ENCODE measurements at regions not wholly inside any gene's neighbourhood (a gene's known extent, or its start where the extent isn't known, plus 50 kb on each side); places are given as distances from the start of the nearest gene placed in this dataset.
A peak's percentile ranks its signal among the peaks of the same experiment; 100 is the strongest.

DNA sequence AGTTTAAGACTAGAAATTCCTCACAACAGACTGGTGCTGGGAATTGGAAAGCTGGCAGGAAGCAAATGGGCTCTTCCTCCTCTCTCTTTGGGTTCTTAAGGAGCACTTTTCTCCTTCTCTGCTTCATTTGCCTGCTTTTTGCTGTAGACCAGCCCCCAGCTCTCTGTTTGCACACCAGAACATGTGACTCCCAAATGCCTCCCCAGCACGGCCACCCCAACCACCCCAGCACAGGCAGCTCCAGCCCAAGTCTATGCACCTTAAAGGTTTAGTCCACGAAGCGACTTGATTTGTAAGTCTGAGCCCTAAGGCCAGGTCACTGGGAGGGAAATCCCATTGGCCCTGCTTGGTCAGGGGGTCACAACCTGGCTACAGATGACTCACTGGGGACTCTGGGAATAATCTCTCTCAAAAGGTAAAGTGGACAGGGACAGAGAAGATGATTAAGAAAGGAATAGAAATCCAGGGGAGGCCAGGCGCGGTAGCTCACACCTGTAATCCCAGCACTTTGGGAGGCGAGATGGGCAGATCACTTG lies 377.8 kb upstream of the PROK2 start:
- Mint-ChIP-seq H3K4me3 (no peak overlapping the region), H3K27ac (no peak overlapping the region), H3K27me3 (ENCODE audit: insufficient read depth, low read depth, poor library complexity) (peaks cover 5% of the 10 kb centered on the region), H3K36me3 (ENCODE audit: low read depth) (no peaks in the 10 kb centered on the region), H3K9me3 (no peaks in the 10 kb centered on the region), H3K4me1 (peaks cover 12% of the 10 kb centered on the region)
- Histone ChIP-seq H3K27me3 (ENCODE audit: insufficient read depth) (no peaks in the 10 kb centered on the region), H3K79me2 (replicated peaks; ENCODE audit: insufficient read depth) (no peaks in the 10 kb centered on the region), H3K4me1 (ENCODE audit: insufficient read depth) (no peaks in the 10 kb centered on the region; the same call in 1 of the 2 replicates), H4K20me1 (replicated peaks; ENCODE audit: insufficient read depth) (no peaks in the 10 kb centered on the region), H3K36me3 (ENCODE audit: insufficient read depth) (no peaks in the 10 kb centered on the region), H3K4me3 (no peak overlapping the region), H3K27ac (ENCODE audit: low read depth) (no peak overlapping the region), H2AFZ (peak overlapping the region; percentile 72; the same call in 1 of the 2 replicates), H3F3A (replicated peaks; ENCODE audit: low read depth) (no peaks in the 10 kb centered on the region), H3K9me2 (ENCODE audit: insufficient read depth) (no peaks in the 10 kb centered on the region), H3K4me2 (no peak overlapping the region)
- TF ChIP-seq NANOG (IDR thresholded peaks at IDR 0.05; ENCODE audit: borderline replicate concordance) = no peak
- no peak for TF ChIP-seq JUNB (IDR thresholded peaks at IDR 0.05; ENCODE audit: unreplicated experiment)
- no peak for TF ChIP-seq EZH2 (IDR thresholded peaks at IDR 0.05; ENCODE audit: low read depth, unreplicated experiment)
- TF ChIP-seq POLR2AphosphoS5 (IDR thresholded peaks at IDR 0.05; ENCODE audit: low read depth) = no peak
- TF ChIP-seq STAT1 (IDR thresholded peaks at IDR 0.05; ENCODE audit: unreplicated experiment) = no peak
- TF ChIP-seq EZH2phosphoT487 (IDR thresholded peaks at IDR 0.05; ENCODE audit: unreplicated experiment) = no peak
- TF ChIP-seq ZNF331 (CRISPR knock-in tag; IDR thresholded peaks at IDR 0.05; ENCODE audit: low read depth) = no peak
- TF ChIP-seq, protein P1, sequence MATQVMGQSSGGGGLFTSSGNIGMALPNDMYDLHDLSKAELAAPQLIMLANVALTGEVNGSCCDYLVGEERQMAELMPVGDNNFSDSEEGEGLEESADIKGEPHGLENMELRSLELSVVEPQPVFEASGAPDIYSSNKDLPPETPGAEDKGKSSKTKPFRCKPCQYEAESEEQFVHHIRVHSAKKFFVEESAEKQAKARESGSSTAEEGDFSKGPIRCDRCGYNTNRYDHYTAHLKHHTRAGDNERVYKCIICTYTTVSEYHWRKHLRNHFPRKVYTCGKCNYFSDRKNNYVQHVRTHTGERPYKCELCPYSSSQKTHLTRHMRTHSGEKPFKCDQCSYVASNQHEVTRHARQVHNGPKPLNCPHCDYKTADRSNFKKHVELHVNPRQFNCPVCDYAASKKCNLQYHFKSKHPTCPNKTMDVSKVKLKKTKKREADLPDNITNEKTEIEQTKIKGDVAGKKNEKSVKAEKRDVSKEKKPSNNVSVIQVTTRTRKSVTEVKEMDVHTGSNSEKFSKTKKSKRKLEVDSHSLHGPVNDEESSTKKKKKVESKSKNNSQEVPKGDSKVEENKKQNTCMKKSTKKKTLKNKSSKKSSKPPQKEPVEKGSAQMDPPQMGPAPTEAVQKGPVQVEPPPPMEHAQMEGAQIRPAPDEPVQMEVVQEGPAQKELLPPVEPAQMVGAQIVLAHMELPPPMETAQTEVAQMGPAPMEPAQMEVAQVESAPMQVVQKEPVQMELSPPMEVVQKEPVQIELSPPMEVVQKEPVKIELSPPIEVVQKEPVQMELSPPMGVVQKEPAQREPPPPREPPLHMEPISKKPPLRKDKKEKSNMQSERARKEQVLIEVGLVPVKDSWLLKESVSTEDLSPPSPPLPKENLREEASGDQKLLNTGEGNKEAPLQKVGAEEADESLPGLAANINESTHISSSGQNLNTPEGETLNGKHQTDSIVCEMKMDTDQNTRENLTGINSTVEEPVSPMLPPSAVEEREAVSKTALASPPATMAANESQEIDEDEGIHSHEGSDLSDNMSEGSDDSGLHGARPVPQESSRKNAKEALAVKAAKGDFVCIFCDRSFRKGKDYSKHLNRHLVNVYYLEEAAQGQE (IDR thresholded peaks at IDR 0.05; ENCODE audit: unreplicated experiment) = no peak
- TF ChIP-seq CREB1 (CRISPR knock-in tag; IDR thresholded peaks at IDR 0.05; ENCODE audit: low read depth) = no peak
- no peak for DNase-seq (ENCODE audit: low spot score)
- ATAC-seq = no peak

GRCh38 chr3:72161881-72162595 lies 377.1 kb upstream of the PROK2 start:
- H2AFZ ChIP-seq = peak overlapping the region; percentile 72; the same call in 1 of the 2 replicates
- no peak for ATAC-seq
- H3K9me3 Mint-ChIP-seq = no peaks in the 10 kb centered on the region
- TF ChIP-seq, protein P2, sequence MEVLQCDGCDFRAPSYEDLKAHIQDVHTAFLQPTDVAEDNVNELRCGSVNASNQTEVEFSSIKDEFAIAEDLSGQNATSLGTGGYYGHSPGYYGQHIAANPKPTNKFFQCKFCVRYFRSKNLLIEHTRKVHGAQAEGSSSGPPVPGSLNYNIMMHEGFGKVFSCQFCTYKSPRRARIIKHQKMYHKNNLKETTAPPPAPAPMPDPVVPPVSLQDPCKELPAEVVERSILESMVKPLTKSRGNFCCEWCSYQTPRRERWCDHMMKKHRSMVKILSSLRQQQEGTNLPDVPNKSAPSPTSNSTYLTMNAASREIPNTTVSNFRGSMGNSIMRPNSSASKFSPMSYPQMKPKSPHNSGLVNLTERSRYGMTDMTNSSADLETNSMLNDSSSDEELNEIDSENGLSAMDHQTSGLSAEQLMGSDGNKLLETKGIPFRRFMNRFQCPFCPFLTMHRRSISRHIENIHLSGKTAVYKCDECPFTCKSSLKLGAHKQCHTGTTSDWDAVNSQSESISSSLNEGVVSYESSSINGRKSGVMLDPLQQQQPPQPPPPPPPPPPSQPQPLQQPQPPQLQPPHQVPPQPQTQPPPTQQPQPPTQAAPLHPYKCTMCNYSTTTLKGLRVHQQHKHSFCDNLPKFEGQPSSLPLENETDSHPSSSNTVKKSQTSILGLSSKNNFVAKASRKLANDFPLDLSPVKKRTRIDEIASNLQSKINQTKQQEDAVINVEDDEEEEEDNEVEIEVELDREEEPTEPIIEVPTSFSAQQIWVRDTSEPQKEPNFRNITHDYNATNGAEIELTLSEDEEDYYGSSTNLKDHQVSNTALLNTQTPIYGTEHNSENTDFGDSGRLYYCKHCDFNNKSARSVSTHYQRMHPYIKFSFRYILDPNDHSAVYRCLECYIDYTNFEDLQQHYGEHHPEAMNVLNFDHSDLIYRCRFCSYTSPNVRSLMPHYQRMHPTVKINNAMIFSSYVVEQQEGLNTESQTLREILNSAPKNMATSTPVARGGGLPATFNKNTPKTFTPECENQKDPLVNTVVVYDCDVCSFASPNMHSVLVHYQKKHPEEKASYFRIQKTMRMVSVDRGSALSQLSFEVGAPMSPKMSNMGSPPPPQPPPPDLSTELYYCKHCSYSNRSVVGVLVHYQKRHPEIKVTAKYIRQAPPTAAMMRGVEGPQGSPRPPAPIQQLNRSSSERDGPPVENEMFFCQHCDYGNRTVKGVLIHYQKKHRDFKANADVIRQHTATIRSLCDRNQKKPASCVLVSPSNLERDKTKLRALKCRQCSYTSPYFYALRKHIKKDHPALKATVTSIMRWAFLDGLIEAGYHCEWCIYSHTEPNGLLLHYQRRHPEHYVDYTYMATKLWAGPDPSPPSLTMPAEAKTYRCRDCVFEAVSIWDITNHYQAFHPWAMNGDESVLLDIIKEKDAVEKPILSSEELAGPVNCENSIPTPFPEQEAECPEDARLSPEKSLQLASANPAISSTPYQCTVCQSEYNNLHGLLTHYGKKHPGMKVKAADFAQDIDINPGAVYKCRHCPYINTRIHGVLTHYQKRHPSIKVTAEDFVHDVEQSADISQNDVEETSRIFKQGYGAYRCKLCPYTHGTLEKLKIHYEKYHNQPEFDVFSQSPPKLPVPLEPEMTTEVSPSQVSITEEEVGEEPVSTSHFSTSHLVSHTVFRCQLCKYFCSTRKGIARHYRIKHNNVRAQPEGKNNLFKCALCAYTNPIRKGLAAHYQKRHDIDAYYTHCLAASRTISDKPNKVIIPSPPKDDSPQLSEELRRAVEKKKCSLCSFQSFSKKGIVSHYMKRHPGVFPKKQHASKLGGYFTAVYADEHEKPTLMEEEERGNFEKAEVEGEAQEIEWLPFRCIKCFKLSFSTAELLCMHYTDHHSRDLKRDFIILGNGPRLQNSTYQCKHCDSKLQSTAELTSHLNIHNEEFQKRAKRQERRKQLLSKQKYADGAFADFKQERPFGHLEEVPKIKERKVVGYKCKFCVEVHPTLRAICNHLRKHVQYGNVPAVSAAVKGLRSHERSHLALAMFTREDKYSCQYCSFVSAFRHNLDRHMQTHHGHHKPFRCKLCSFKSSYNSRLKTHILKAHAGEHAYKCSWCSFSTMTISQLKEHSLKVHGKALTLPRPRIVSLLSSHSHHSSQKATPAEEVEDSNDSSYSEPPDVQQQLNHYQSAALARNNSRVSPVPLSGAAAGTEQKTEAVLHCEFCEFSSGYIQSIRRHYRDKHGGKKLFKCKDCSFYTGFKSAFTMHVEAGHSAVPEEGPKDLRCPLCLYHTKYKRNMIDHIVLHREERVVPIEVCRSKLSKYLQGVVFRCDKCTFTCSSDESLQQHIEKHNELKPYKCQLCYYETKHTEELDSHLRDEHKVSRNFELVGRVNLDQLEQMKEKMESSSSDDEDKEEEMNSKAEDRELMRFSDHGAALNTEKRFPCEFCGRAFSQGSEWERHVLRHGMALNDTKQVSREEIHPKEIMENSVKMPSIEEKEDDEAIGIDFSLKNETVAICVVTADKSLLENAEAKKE (CRISPR knock-in tag; IDR thresholded peaks at IDR 0.05) = no peak

More at GRCh38 chr3:72161881-72162595, 377.1 kb upstream of the PROK2 start:
- Histone ChIP-seq H3K36me3 (ENCODE audit: insufficient read depth) (no peaks in the 10 kb centered on the region), H3K79me2 (replicated peaks; ENCODE audit: insufficient read depth) (no peaks in the 10 kb centered on the region), H3K27me3 (ENCODE audit: insufficient read depth) (no peaks in the 10 kb centered on the region), H3K9me2 (ENCODE audit: insufficient read depth) (no peaks in the 10 kb centered on the region), H4K20me1 (replicated peaks; ENCODE audit: insufficient read depth) (no peaks in the 10 kb centered on the region), H3F3A (replicated peaks; ENCODE audit: low read depth) (no peaks in the 10 kb centered on the region), H3K4me1 (ENCODE audit: insufficient read depth) (no peaks in the 10 kb centered on the region; the same call in 1 of the 2 replicates), H3K4me3 (no peak overlapping the region), H3K4me2 (no peak overlapping the region), H3K27ac (ENCODE audit: low read depth) (no peak overlapping the region)
- H3K4me1 Mint-ChIP-seq = peaks cover 12% of the 10 kb centered on the region
- DNase-seq (ENCODE audit: low spot score) = no peak
- H3K27me3 Mint-ChIP-seq (ENCODE audit: insufficient read depth, low read depth, poor library complexity) = peaks cover 5% of the 10 kb centered on the region
- no peak overlapping the region for H3K27ac Mint-ChIP-seq
- H3K4me3 Mint-ChIP-seq = no peak overlapping the region
- no peaks in the 10 kb centered on the region for H3K36me3 Mint-ChIP-seq (ENCODE audit: low read depth)
